GM12878 (cell line): ENCODE measurements at regions not wholly inside any gene's neighbourhood (a gene's known extent, or its start where the extent isn't known, plus 50 kb on each side); places are given as distances from the start of the nearest gene placed in this dataset.

Source experiments
- ATAC-seq: fragments of 200-7000 bp; cut with Tn5 transposase; 3 replicates; pipeline ENCODE4 v1.9.1; 2020; ENCODE audit warnings: mild to moderate bottlenecking, moderate library complexity
- BruUV-seq: library from RNA; stranded (reverse); fragments of 400-500 nt; replicated peaks from 2 replicates; lab custom pipeline; 2021; lab: Mats Ljungman, UMichigan
- CTCF ChIA-PET: fragments of 300-600 bp; sonication (Branson Sonifier 250); formaldehyde crosslinking; extraction: SDS; loops from one replicate; lab custom pipeline; 2021; ENCODE audit warnings: inconsistent platforms; lab: Yijun Ruan, JAX
- POLR2A ChIA-PET: fragments of 350-600 bp; formaldehyde crosslinking; extraction: SDS; loops from one replicate; lab custom pipeline; 2021; ENCODE audit warnings: inconsistent platforms; lab: Charles Lee
- RAD21 ChIA-PET: fragments of 300-600 bp; sonication (Branson Sonifier 250); formaldehyde crosslinking; loops from one replicate; lab custom pipeline; 2023; ENCODE audit warnings: antibody characterized with exemption; ENCODE audit not compliant: unreplicated experiment; lab: Charles Lee
- SMC1A ChIA-PET: fragments of 300-600 bp; sonication (Branson Sonifier 250); formaldehyde crosslinking; loops from one replicate; lab custom pipeline; 2023; ENCODE audit not compliant: unreplicated experiment, uncharacterized antibody; lab: Charles Lee
- DNase-seq: peaks from one replicate; pipeline ENCODE4 v3.0.0-alpha.2; 2011; ENCODE audit warnings: low read depth, low spot score
- FAIRE-seq: peaks from 3 replicates; lab custom pipeline; 2011; peaks lifted over from hg19 to GRCh38; lab: Jason Lieb, UNC
- H2AFZ ChIP-seq: 2 replicates; pipeline ENCODE4 v1.6.0; 2011; ENCODE audit warnings: low read depth, low read length, control low read depth; ENCODE audit not compliant: control insufficient read depth
- H3K27ac ChIP-seq: 2 replicates; pipeline ENCODE4 v1.5.1; 2011; ENCODE audit warnings: control low read depth; ENCODE audit not compliant: control insufficient read depth, insufficient read depth
- H3K27me3 ChIP-seq, 2 experiments: replicated peaks in 1 of 2; 2 replicates each; pipeline versions ENCODE4 v1.6.0 to v1.6.1; 2011; ENCODE audit warnings: low read length in 1 of 2; ENCODE audit not compliant: control insufficient read depth in 2 of 2, insufficient read depth in 2 of 2
- H3K36me3 ChIP-seq, 2 experiments: 2 replicates each; pipeline ENCODE4 v1.5.1; 2011; ENCODE audit warnings: low read length in 1 of 2; ENCODE audit not compliant: control insufficient read depth in 2 of 2, insufficient read depth in 2 of 2
- H3K4me1 ChIP-seq: 2 replicates; pipeline ENCODE4 v1.6.1; 2011; ENCODE audit warnings: mild to moderate bottlenecking, low read length, moderate library complexity, mixed read lengths; ENCODE audit not compliant: control insufficient read depth, insufficient read depth
- H3K4me2 ChIP-seq: 2 replicates; pipeline ENCODE4 v1.6.0; 2011; ENCODE audit warnings: control low read depth; ENCODE audit not compliant: control insufficient read depth, insufficient read depth
- H3K4me3 ChIP-seq: fragments of 200-600 bp; sonication (generic); 2 replicates; pipeline ENCODE4 v1.5.1; 2016
- H3K79me2 ChIP-seq: 2 replicates; pipeline ENCODE4 v1.6.0; 2011; ENCODE audit warnings: low read length; ENCODE audit not compliant: control insufficient read depth, insufficient read depth
- H3K9ac ChIP-seq: 2 replicates; pipeline ENCODE4 v1.8.0; 2011; ENCODE audit warnings: low read length, control low read depth, mixed read lengths; ENCODE audit not compliant: control insufficient read depth, insufficient read depth
- H3K9me3 ChIP-seq: replicated peaks from 3 replicates; pipeline ENCODE4 v1.5.1; 2011; ENCODE audit warnings: mild to moderate bottlenecking, low read length; ENCODE audit not compliant: control insufficient read depth, insufficient read depth
- H4K20me1 ChIP-seq: 2 replicates; pipeline ENCODE4 v1.6.0; 2011; ENCODE audit not compliant: control insufficient read depth, insufficient read depth
- JUNB ChIP-seq: IDR thresholded peaks from 2 replicates; pipeline ENCODE4 v1.6.1; 2016; ENCODE audit warnings: antibody characterized with exemption, mild to moderate bottlenecking
- KLF5 ChIP-seq: fragments of 450-650 bp; IDR thresholded peaks from 2 replicates; pipeline ENCODE4 v1.6.1; 2014; ENCODE audit warnings: mild to moderate bottlenecking; ENCODE audit not compliant: partially characterized antibody
- NFIC ChIP-seq: IDR thresholded peaks from 2 replicates; pipeline ENCODE4 v1.6.1; 2012; ENCODE audit warnings: low read depth, mild to moderate bottlenecking, inconsistent platforms, low read length, moderate library complexity
- RAD51 ChIP-seq: fragments of 450-650 bp; IDR thresholded peaks from 2 replicates; pipeline ENCODE4 v1.6.1; 2016; ENCODE audit warnings: moderate library complexity, mild to moderate bottlenecking, inconsistent platforms
- RELA ChIP-seq: fragments of 450-650 bp; IDR thresholded peaks from 2 replicates; pipeline ENCODE4 v1.8.0; 2014; ENCODE audit warnings: borderline replicate concordance; ENCODE audit not compliant: partially characterized antibody
- SRF ChIP-seq, 2 experiments: IDR thresholded peaks; 2 replicates each; pipeline ENCODE4 v1.6.1; 2011; ENCODE audit warnings: low read depth in 2 of 2, low read length in 2 of 2, mild to moderate bottlenecking in 1 of 2, moderate library complexity in 1 of 2
- ZNF207 ChIP-seq: fragments of 450-650 bp; IDR thresholded peaks from 2 replicates; pipeline ENCODE4 v1.6.1; 2014; ENCODE audit warnings: antibody characterized with exemption, mild to moderate bottlenecking, borderline replicate concordance
- ZNF622 ChIP-seq: fragments of 450-650 bp; IDR thresholded peaks from 2 replicates; pipeline ENCODE4 v1.6.1; 2017; ENCODE audit warnings: mild to moderate bottlenecking, inconsistent platforms
- WGBS: methylation state at CpG from one replicate; pipeline ENCODE4 v1.1.6; 2016; ENCODE audit warnings: low lambda C conversion rate; ENCODE audit not compliant: insufficient replicate concordance, insufficient coverage; ENCODE audit errors: missing lambda C conversion rate; 5-methylcytosine and 5-hydroxymethylcytosine counted together
- in situ Hi-C: fragments of 300-500 bp; cut with MboI; formaldehyde crosslinking; loops from 9 replicates; pipeline ENCODE4 v1.14.3; 2018; ENCODE audit warnings: mixed read lengths
- intact Hi-C: fragments of 100-400 bp; cut with micrococcal nuclease; formaldehyde crosslinking; loops from one replicate; pipeline ENCODE4 v1.14.2; 2022; ENCODE audit not compliant: unreplicated experiment

DNA sequence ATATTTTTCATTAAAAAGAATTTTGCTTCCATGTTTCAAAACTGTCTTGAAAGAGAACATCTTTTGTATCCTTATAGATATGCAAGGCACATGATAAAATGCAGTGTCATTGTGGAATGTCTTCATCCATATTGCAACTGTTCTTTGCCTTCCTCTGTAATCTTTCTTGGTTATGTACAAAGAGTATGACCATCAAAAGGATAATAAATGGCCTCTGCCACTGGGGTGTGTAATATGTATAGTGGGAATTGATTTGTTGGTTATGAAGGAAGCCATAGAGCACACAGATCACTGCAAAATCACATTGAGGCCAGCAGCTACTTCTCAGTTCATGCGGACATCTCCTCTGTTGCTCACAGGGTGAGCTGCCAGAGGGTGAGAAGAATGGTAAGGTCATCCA, 703.5 kb downstream of the TFAP2A start:
- ChIA-PET RAD21 (no interaction called here), SMC1A (interaction anchor here (0.9 kb wide), 1 partner anchor 203 kb away, joined by 3 read pairs; no protein-coding TSS in a partner anchor), CTCF (no interaction called here), POLR2A (interaction anchor here (0.6 kb wide), 1 partner anchor 256 kb away, joined by 4 read pairs; no protein-coding TSS in a partner anchor)
- no TSS peak for BruUV-seq
- no peaks in the 10 kb centered on the region for H3K4me1 ChIP-seq
- no peak for TF ChIP-seq RAD51
- no peak for TF ChIP-seq SRF (IDR thresholded peaks at IDR 0.05; ENCODE audit: low read depth in 2 of 2, low read length in 2 of 2)
- no peak for TF ChIP-seq ZNF622
- no peak for TF ChIP-seq ZNF207
- no peak for DNase-seq
- no peak overlapping the region for H3K4me2 ChIP-seq
- no peaks in the 10 kb centered on the region for H3K79me2 ChIP-seq
- H3K9ac ChIP-seq: no peak overlapping the region
- no peak overlapping the region for H2AFZ ChIP-seq
- no peak overlapping the region for H3K27ac ChIP-seq
- no peak for FAIRE-seq
- H3K4me3 ChIP-seq: no peak overlapping the region
- H3K27me3 ChIP-seq: no peaks in the 10 kb centered on the region
- no peaks in the 10 kb centered on the region for H3K9me3 ChIP-seq
- in situ Hi-C loops: no loop called here
- no peak for ATAC-seq
- no peaks in the 10 kb centered on the region for H3K36me3 ChIP-seq
- intact Hi-C loops: no loop called here
- WGBS: 38% methylated on average over 1 of the region's 1 CpG
- no peaks in the 10 kb centered on the region for H4K20me1 ChIP-seq

DNA sequence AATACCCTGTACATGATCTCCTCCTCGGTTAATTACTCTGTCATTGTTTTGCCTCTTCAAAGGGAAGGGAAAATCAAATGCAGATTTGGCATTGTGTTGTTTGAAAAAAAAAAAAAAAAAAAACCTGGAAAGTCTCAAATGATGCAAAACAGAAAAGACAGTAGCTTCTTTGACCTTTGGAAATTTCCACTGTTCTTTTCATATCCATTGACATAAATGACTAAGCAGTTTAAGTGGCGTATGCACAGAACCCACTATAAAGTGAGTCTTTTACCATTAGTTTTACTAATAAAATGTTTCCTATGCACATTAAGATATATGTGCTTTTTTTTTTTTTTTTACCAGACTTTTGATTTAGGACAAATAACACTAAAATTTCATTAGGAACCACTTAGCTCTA, 704.3 kb downstream of the TFAP2A start:
- DNase-seq (no peak), ATAC-seq (no peak), FAIRE-seq (no peak)
- Histone ChIP-seq H3K4me3 (no peak overlapping the region), H2AFZ (no peak overlapping the region), H3K27me3 (no peaks in the 10 kb centered on the region), H3K4me1 (no peaks in the 10 kb centered on the region), H3K4me2 (no peak overlapping the region), H3K9ac (no peak overlapping the region), H3K79me2 (no peaks in the 10 kb centered on the region)
- ChIA-PET SMC1A (interaction anchor here (0.7 to 0.9 kb wide), 3 partner anchors 51 to 1609 kb away, joined by 3 read pairs; no protein-coding TSS in a partner anchor), POLR2A (interaction anchor here (0.6 kb wide), 2 partner anchors 255 to 288 kb away, joined by 4 read pairs; no protein-coding TSS in a partner anchor), RAD21 (interaction anchor here (0.6 to 1.0 kb wide), 3 partner anchors 9 to 93 kb away, joined by 3 read pairs; no protein-coding TSS in a partner anchor)
- intact Hi-C loops (no loop called here), in situ Hi-C loops (no loop called here)
- WGBS: 0% methylated on average over 2 of the region's 2 CpGs
- no TSS peak for BruUV-seq
- TF ChIP-seq KLF5 (no peak), RAD51 (no peak), NFIC (peak; percentile 27; the same call in 1 of the 2 replicates), RELA (no peak), JUNB (0 out of 2 replicates have a peak, but pooled peaks have one; percentile 22)
- TF ChIP-seq, all 136 proteins: peak for 2
- H3K27ac ChIP-seq: no peak overlapping the region
- no peaks in the 10 kb centered on the region for H3K9me3 ChIP-seq
- no peaks in the 10 kb centered on the region for H3K36me3 ChIP-seq
- no peaks in the 10 kb centered on the region for H4K20me1 ChIP-seq
- CTCF ChIA-PET: no interaction called here
